HEK293 (cell line): ENCODE measurements at regions not wholly inside any gene's neighbourhood (a gene's known extent, or its start where the extent isn't known, plus 50 kb on each side); places are given as distances from the start of the nearest gene placed in this dataset.

Experiments used
- CTCF ChIA-PET: fragments of 350-600 bp; formaldehyde crosslinking; extraction: SDS; loops from one replicate; lab custom pipeline; 2021; ENCODE audit warnings: antibody characterized with exemption; lab: Yijun Ruan, JAX
- POLR2A ChIA-PET: fragments of 300-600 bp; formaldehyde crosslinking; extraction: SDS; loops from one replicate; lab custom pipeline; 2020; ENCODE audit warnings: antibody characterized with exemption, inconsistent platforms; lab: Yijun Ruan, JAX
- H3K27ac ChIP-seq: fragments of 200-500 bp; sonication (Bioruptor generic); 2 replicates; pipeline ENCODE4 v1.5.1; 2014; ENCODE audit warnings: low read depth, low read length, control low read depth, inconsistent platforms; ENCODE audit errors: extremely low read depth
- H3K36me3 ChIP-seq, 2 experiments: fragments of 200-500 bp in 1 of 2; sonication (Bioruptor generic) in 1 of 2; 1 replicate in 1 of 2; 2 replicates in 1 of 2; pipeline ENCODE4 v1.5.1; 2014 to 2017; ENCODE audit warnings: inconsistent platforms in 2 of 2, low read length in 2 of 2; ENCODE audit not compliant: control insufficient read depth in 2 of 2, insufficient read depth in 1 of 2
- H3K4me1 ChIP-seq: fragments of 200-500 bp; sonication (Bioruptor generic); 2 replicates; pipeline ENCODE4 v1.5.1; 2014; ENCODE audit warnings: mild to moderate bottlenecking, low read length, inconsistent platforms; ENCODE audit not compliant: control insufficient read depth, insufficient read depth
- H3K4me3 ChIP-seq: 2 replicates; pipeline ENCODE4 v1.5.1; 2011; ENCODE audit warnings: low read depth, mild to moderate bottlenecking, control low read depth, low read length, moderate library complexity
- H3K9me3 ChIP-seq: fragments of 200-500 bp; sonication (Bioruptor generic); 2 replicates; pipeline ENCODE4 v1.5.1; 2014; ENCODE audit warnings: low read depth, low read length, inconsistent platforms; ENCODE audit not compliant: control insufficient read depth, insufficient read depth
- ZNF132 ChIP-seq: fragments of 450-650 bp; formaldehyde crosslinking; IDR thresholded peaks from 2 replicates; pipeline ENCODE4 v1.5.1; 2017; ENCODE audit warnings: missing biosample characterization, missing genetic modification characterization, borderline replicate concordance
- ZNF138 ChIP-seq: fragments of 450-650 bp; formaldehyde crosslinking; IDR thresholded peaks from 2 replicates; pipeline ENCODE4 v1.5.1; 2016; ENCODE audit warnings: missing biosample characterization, missing genetic modification characterization, borderline replicate concordance
- ZNF2 ChIP-seq: fragments of 450-650 bp; formaldehyde crosslinking; IDR thresholded peaks from 2 replicates; pipeline ENCODE4 v1.5.1; 2016; ENCODE audit warnings: missing biosample characterization, missing genetic modification characterization
- ZNF521 ChIP-seq: fragments of 450-650 bp; formaldehyde crosslinking; IDR thresholded peaks from 2 replicates; pipeline ENCODE4 v1.5.1; 2017; ENCODE audit warnings: missing biosample characterization, mild to moderate bottlenecking, missing genetic modification characterization
- ZNF654 ChIP-seq: fragments of 450-650 bp; formaldehyde crosslinking; IDR thresholded peaks from 2 replicates; pipeline ENCODE4 v1.5.1; 2016; ENCODE audit warnings: low read depth, missing biosample characterization, missing genetic modification characterization
- ZNF677 ChIP-seq: fragments of 450-650 bp; IDR thresholded peaks from 2 replicates; pipeline ENCODE4 v1.5.0; 2018; ENCODE audit warnings: missing biosample characterization, mild to moderate bottlenecking, missing genetic modification characterization, moderate library complexity
- ZNF776 ChIP-seq: fragments of 450-650 bp; formaldehyde crosslinking; IDR thresholded peaks from 2 replicates; pipeline ENCODE4 v1.5.0; 2017; ENCODE audit warnings: missing biosample characterization, missing genetic modification characterization, borderline replicate concordance
- ZNF785 ChIP-seq: fragments of 450-650 bp; formaldehyde crosslinking; IDR thresholded peaks from 2 replicates; pipeline ENCODE4 v1.5.1; 2016; ENCODE audit warnings: missing biosample characterization, missing genetic modification characterization
- ZNF792 ChIP-seq: fragments of 450-650 bp; formaldehyde crosslinking; IDR thresholded peaks from 2 replicates; pipeline ENCODE4 v1.5.1; 2016; ENCODE audit warnings: missing biosample characterization, missing genetic modification characterization
- ZSCAN30 ChIP-seq: fragments of 450-650 bp; IDR thresholded peaks from 2 replicates; pipeline ENCODE4 v1.5.1; 2018; ENCODE audit warnings: missing biosample characterization, mild to moderate bottlenecking, missing genetic modification characterization, moderate library complexity
- TF ChIP-seq, protein P1 (sequence below): fragments of 450-650 bp; formaldehyde crosslinking; IDR thresholded peaks from 2 replicates; pipeline ENCODE4 v1.5.1; 2016; ENCODE audit warnings: missing biosample characterization, missing genetic modification characterization
- TF ChIP-seq, protein P2 (sequence below): fragments of 450-650 bp; IDR thresholded peaks from 2 replicates; pipeline ENCODE4 v1.5.1; 2018; ENCODE audit warnings: missing biosample characterization, mild to moderate bottlenecking, missing genetic modification characterization
- TF ChIP-seq, protein P3 (sequence below): fragments of 450-650 bp; formaldehyde crosslinking; IDR thresholded peaks from 2 replicates; pipeline ENCODE4 v1.5.1; 2017; ENCODE audit warnings: missing biosample characterization, missing genetic modification characterization
- TF ChIP-seq, protein P4 (sequence below): fragments of 450-650 bp; formaldehyde crosslinking; IDR thresholded peaks from 2 replicates; pipeline ENCODE4 v1.5.1; 2016; ENCODE audit warnings: missing biosample characterization, missing genetic modification characterization, borderline replicate concordance
- TF ChIP-seq, protein P5 (sequence below): fragments of 450-650 bp; formaldehyde crosslinking; IDR thresholded peaks from 2 replicates; pipeline ENCODE4 v1.5.1; 2016; ENCODE audit warnings: missing biosample characterization, missing genetic modification characterization

DNA sequence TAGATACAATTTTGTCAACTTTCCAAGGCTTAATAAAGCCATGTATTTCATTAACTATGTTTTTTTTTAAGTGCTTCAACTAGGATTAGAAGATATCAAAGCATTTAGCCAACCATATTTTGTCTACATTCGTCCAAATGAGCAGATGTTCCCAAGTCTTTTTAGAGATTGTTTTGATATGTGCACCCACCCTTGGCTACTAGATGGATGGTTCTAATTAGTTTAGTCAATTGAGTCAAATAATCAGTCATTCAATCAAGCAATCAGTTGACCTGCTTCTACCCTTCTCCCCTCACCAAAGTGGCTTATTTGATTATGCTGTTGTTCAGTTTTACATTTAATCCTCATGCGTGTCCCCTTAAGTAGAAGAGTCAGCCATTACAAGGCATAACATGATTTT, 319.5 kb upstream of the TNC start:
- Histone ChIP-seq H3K4me3 (no peak overlapping the region), H3K4me1 (0 out of 2 replicates have a peak, but pooled peaks cover 2% of the 10 kb centered on the region), H3K9me3 (no peaks in the 10 kb centered on the region), H3K27ac (no peak overlapping the region), H3K36me3 (no peaks in the 10 kb centered on the region)
- CTCF ChIA-PET, result no interaction called here
- POLR2A ChIA-PET, result no interaction called here
- TF ChIP-seq ZNF2 (tag by site-specific recombination) (no peak), ZNF132 (no peak), ZNF792 (tag by site-specific recombination) (no peak)
- TF ChIP-seq, protein P1, sequence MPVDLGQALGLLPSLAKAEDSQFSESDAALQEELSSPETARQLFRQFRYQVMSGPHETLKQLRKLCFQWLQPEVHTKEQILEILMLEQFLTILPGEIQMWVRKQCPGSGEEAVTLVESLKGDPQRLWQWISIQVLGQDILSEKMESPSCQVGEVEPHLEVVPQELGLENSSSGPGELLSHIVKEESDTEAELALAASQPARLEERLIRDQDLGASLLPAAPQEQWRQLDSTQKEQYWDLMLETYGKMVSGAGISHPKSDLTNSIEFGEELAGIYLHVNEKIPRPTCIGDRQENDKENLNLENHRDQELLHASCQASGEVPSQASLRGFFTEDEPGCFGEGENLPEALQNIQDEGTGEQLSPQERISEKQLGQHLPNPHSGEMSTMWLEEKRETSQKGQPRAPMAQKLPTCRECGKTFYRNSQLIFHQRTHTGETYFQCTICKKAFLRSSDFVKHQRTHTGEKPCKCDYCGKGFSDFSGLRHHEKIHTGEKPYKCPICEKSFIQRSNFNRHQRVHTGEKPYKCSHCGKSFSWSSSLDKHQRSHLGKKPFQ (tag by site-specific recombination), result no peak
- TF ChIP-seq, protein P2, sequence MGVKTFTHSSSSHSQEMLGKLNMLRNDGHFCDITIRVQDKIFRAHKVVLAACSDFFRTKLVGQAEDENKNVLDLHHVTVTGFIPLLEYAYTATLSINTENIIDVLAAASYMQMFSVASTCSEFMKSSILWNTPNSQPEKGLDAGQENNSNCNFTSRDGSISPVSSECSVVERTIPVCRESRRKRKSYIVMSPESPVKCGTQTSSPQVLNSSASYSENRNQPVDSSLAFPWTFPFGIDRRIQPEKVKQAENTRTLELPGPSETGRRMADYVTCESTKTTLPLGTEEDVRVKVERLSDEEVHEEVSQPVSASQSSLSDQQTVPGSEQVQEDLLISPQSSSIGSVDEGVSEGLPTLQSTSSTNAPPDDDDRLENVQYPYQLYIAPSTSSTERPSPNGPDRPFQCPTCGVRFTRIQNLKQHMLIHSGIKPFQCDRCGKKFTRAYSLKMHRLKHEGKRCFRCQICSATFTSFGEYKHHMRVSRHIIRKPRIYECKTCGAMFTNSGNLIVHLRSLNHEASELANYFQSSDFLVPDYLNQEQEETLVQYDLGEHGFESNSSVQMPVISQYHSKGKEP (tag by site-specific recombination), result no peak

DNA sequence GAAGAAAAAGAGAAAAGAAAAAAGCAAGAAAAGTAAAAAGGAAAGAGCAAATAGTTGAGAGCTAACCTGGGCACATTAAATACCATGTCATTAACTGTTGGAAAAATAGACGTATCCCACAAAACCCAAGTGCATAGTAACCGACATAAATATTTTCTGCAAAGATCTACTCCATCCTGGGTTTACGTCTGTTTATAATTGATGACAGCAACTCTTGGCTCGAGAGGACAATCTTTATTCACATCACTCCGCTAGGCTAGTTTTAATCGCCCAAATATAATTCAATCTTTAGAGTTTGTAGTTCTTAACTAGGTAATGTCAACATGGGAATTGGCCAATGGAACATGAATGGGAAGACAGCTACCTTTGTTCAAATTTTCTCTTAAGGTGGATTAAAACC, 321.7 kb upstream of the TNC start:
- Histone ChIP-seq H3K4me1 (0 out of 2 replicates have a peak, but pooled peaks cover 2% of the 10 kb centered on the region), H3K9me3 (no peaks in the 10 kb centered on the region), H3K27ac (no peak overlapping the region), H3K4me3 (no peak overlapping the region), H3K36me3 (no peaks in the 10 kb centered on the region)
- ChIA-PET CTCF (interaction anchor here (0.6 to 1.7 kb wide), 3 partner anchors 44 to 85 kb away, joined by 3 to 4 read pairs (median 4); no protein-coding TSS in a partner anchor), POLR2A (interaction anchor here (1.1 kb wide), 1 partner anchor 9 kb away, joined by 3 read pairs; no protein-coding TSS in a partner anchor)
- TF ChIP-seq, protein P3, sequence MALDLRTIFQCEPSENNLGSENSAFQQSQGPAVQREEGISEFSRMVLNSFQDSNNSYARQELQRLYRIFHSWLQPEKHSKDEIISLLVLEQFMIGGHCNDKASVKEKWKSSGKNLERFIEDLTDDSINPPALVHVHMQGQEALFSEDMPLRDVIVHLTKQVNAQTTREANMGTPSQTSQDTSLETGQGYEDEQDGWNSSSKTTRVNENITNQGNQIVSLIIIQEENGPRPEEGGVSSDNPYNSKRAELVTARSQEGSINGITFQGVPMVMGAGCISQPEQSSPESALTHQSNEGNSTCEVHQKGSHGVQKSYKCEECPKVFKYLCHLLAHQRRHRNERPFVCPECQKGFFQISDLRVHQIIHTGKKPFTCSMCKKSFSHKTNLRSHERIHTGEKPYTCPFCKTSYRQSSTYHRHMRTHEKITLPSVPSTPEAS (tag by site-specific recombination), result no peak
- no peak for TF ChIP-seq ZNF776 (tag by site-specific recombination)
- TF ChIP-seq ZNF521, result no peak
- TF ChIP-seq ZNF785 (tag by site-specific recombination), result no peak
- no peak for TF ChIP-seq ZNF654 (tag by site-specific recombination)
- TF ChIP-seq ZSCAN30 (tag by site-specific recombination), result no peak
- no peak for TF ChIP-seq ZNF138 (tag by site-specific recombination)
- TF ChIP-seq ZNF677 (tag by site-specific recombination), result no peak
- TF ChIP-seq, protein P4, sequence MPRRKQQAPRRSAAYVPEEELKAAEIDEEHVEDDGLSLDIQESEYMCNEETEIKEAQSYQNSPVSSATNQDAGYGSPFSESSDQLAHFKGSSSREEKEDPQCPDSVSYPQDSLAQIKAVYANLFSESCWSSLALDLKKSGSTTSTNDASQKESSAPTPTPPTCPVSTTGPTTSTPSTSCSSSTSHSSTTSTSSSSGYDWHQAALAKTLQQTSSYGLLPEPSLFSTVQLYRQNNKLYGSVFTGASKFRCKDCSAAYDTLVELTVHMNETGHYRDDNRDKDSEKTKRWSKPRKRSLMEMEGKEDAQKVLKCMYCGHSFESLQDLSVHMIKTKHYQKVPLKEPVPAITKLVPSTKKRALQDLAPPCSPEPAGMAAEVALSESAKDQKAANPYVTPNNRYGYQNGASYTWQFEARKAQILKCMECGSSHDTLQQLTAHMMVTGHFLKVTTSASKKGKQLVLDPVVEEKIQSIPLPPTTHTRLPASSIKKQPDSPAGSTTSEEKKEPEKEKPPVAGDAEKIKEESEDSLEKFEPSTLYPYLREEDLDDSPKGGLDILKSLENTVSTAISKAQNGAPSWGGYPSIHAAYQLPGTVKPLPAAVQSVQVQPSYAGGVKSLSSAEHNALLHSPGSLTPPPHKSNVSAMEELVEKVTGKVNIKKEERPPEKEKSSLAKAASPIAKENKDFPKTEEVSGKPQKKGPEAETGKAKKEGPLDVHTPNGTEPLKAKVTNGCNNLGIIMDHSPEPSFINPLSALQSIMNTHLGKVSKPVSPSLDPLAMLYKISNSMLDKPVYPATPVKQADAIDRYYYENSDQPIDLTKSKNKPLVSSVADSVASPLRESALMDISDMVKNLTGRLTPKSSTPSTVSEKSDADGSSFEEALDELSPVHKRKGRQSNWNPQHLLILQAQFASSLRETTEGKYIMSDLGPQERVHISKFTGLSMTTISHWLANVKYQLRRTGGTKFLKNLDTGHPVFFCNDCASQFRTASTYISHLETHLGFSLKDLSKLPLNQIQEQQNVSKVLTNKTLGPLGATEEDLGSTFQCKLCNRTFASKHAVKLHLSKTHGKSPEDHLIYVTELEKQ (tag by site-specific recombination), result no peak
- TF ChIP-seq, protein P5, sequence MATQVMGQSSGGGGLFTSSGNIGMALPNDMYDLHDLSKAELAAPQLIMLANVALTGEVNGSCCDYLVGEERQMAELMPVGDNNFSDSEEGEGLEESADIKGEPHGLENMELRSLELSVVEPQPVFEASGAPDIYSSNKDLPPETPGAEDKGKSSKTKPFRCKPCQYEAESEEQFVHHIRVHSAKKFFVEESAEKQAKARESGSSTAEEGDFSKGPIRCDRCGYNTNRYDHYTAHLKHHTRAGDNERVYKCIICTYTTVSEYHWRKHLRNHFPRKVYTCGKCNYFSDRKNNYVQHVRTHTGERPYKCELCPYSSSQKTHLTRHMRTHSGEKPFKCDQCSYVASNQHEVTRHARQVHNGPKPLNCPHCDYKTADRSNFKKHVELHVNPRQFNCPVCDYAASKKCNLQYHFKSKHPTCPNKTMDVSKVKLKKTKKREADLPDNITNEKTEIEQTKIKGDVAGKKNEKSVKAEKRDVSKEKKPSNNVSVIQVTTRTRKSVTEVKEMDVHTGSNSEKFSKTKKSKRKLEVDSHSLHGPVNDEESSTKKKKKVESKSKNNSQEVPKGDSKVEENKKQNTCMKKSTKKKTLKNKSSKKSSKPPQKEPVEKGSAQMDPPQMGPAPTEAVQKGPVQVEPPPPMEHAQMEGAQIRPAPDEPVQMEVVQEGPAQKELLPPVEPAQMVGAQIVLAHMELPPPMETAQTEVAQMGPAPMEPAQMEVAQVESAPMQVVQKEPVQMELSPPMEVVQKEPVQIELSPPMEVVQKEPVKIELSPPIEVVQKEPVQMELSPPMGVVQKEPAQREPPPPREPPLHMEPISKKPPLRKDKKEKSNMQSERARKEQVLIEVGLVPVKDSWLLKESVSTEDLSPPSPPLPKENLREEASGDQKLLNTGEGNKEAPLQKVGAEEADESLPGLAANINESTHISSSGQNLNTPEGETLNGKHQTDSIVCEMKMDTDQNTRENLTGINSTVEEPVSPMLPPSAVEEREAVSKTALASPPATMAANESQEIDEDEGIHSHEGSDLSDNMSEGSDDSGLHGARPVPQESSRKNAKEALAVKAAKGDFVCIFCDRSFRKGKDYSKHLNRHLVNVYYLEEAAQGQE (tag by site-specific recombination), result no peak
